ENCODE measurements at regions not wholly inside any gene's neighbourhood (a gene's known extent, or its start where the extent isn't known, plus 50 kb on each side); places are given as distances from the start of the nearest gene placed in this dataset.

DNA sequence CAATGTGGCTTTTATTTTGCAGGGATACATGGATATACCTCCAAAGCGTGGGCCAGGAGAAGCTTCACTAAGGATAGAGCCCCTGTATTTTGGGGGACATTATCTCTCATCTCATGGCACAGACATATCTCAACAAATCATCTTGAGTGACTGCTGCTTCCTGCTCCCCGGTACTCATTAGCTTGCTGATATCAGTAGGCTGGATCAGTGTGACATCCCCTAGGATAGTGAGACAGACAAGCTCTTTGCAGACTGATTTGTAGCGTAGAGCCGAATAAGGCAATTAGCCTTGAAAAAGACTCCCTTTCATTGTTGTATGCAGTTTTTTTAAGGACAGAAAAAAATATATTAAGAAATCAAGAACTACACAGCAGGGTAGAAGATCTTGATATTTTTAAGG lies 237.7 kb upstream of the CDH9 start:
- DNase-seq (ENCODE audit: low read depth), result no peak
- no peak overlapping the region for H3K4me3 ChIP-seq (ENCODE audit: low read depth, low read length)
- TF ChIP-seq MYC (IDR thresholded peaks at IDR 0.05; ENCODE audit: low read depth, low read length) (no peak), POLR2A (IDR thresholded peaks at IDR 0.05; ENCODE audit: extremely low read depth, insufficient read length) (no peak)
- TF ChIP-seq, protein P1, sequence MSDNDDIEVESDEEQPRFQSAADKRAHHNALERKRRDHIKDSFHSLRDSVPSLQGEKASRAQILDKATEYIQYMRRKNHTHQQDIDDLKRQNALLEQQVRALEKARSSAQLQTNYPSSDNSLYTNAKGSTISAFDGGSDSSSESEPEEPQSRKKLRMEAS (IDR thresholded peaks at IDR 0.05; ENCODE audit: low read depth, low read length), result no peak
- TF ChIP-seq, protein P2, sequence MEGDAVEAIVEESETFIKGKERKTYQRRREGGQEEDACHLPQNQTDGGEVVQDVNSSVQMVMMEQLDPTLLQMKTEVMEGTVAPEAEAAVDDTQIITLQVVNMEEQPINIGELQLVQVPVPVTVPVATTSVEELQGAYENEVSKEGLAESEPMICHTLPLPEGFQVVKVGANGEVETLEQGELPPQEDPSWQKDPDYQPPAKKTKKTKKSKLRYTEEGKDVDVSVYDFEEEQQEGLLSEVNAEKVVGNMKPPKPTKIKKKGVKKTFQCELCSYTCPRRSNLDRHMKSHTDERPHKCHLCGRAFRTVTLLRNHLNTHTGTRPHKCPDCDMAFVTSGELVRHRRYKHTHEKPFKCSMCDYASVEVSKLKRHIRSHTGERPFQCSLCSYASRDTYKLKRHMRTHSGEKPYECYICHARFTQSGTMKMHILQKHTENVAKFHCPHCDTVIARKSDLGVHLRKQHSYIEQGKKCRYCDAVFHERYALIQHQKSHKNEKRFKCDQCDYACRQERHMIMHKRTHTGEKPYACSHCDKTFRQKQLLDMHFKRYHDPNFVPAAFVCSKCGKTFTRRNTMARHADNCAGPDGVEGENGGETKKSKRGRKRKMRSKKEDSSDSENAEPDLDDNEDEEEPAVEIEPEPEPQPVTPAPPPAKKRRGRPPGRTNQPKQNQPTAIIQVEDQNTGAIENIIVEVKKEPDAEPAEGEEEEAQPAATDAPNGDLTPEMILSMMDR (IDR thresholded peaks at IDR 0.05; ENCODE audit: low read depth, low read length), result no peak

DNA sequence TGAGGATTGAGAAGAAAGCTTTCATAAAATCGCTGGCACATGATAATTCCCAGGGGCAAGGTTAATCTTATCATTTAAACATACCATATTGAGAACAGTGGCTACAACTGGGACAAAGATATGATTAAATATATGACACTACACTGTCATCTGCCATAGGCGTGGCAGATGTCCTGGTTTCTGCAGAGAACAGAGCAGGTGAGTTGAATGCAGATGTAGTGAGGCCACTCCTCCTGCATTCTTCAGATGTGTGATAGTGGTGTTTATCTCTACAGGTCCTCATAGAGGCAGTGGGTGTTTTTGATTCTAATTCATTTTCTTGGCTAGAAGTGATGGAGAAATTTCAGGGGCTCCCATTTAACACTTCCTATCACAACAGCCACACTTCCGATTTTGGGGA lies 237.0 kb upstream of the CDH9 start:
- no peak overlapping the region for H3K4me3 ChIP-seq (ENCODE audit: low read depth, low read length)
- TF ChIP-seq, protein P1 (IDR thresholded peaks at IDR 0.05; ENCODE audit: low read depth, low read length), result no peak
- TF ChIP-seq, protein P2 (IDR thresholded peaks at IDR 0.05; ENCODE audit: low read depth, low read length), result no peak
- TF ChIP-seq POLR2A (IDR thresholded peaks at IDR 0.05; ENCODE audit: extremely low read depth, insufficient read length) (no peak), MYC (IDR thresholded peaks at IDR 0.05; ENCODE audit: low read depth, low read length) (no peak)
- DNase-seq (ENCODE audit: low read depth), result no peak

DNA sequence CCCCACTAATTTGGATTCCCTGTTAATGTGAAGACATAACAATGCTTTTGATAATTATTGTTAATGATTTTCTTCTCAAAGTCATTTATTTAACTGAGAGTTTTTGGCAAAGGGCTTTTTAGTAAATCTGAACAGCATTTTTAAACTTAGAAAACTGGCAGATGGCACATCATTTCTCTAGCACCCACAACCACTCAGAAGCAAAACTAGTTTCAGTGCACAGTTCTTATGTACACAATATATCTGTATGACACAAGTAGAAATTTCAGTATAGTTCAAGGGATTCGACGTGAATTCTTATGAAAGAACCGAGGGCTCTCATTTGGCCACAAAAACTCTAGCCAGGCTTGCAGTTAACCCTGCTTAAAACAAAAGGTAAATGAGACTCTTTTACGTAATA lies 231.4 kb upstream of the CDH9 start:
- TF ChIP-seq, protein P1 (IDR thresholded peaks at IDR 0.05; ENCODE audit: low read depth, low read length), result no peak
- no peak for TF ChIP-seq POLR2A (IDR thresholded peaks at IDR 0.05; ENCODE audit: extremely low read depth, insufficient read length)
- TF ChIP-seq, protein P2 (IDR thresholded peaks at IDR 0.05; ENCODE audit: low read depth, low read length), result no peak
- no peak overlapping the region for H3K4me3 ChIP-seq (ENCODE audit: low read depth, low read length)
- DNase-seq (ENCODE audit: low read depth), result no peak

DNA sequence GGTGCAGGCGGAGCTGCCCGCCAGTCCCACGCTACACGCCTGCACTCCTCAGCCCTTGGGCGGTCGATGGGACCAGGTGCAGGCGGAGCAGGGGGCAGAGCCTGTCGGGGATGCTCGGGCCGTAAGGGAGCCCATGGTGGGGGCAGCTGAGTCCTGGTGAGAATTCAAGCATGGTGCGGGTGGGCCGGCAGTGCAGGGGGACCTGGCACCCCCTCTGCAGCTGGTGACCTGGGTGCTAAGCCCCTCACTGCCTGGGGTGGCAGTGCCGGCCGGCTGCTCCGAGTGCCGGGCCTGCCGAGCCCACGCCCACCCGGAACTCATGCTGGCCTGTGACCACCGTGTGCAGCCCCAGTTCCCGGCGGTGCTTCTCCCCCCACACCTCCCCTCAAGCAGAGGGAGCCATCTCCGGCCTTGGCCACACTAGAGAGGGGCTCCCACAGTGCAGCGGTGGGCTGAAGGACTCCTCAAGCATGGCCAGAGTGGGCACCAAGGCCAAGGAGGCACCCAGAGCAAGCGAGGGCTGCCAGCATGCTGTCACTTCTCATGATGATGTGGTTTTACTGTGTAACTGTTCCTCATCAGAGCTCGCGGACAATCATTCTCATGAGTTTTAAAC lies 228.9 kb upstream of the CDH9 start:
- no peak for DNase-seq (ENCODE audit: low read depth)
- H3K4me3 ChIP-seq (ENCODE audit: low read depth, low read length), result no peak overlapping the region
- TF ChIP-seq, protein P2 (IDR thresholded peaks at IDR 0.05; ENCODE audit: low read depth, low read length), result no peak
- TF ChIP-seq POLR2A (IDR thresholded peaks at IDR 0.05; ENCODE audit: extremely low read depth, insufficient read length) (no peak), MYC (IDR thresholded peaks at IDR 0.05; ENCODE audit: low read depth, low read length) (no peak)
- TF ChIP-seq, protein P1 (IDR thresholded peaks at IDR 0.05; ENCODE audit: low read depth, low read length), result no peak

DNA sequence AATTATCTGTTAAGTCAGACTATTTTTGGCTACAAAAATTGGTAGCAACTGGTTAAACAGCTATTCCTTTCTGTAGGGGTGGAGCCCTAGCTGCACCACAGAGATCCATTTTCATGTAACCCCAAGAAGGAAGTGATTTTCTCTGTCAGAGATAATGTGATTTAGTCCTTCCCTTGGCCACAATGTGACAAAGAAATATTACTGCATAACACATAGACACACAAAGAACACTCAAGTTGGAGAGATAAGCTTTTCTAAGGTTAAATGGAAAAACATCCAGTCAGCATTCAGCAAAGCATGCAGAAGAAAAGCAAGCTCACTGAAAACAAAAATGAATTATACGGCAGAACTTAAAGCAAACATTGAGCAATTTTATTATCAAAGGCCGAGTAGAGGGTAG lies 227.8 kb upstream of the CDH9 start:
- no peak overlapping the region for H3K4me3 ChIP-seq (ENCODE audit: low read depth, low read length)
- no peak for DNase-seq (ENCODE audit: low read depth)
- TF ChIP-seq, protein P2 (IDR thresholded peaks at IDR 0.05; ENCODE audit: low read depth, low read length), result no peak
- TF ChIP-seq MYC (IDR thresholded peaks at IDR 0.05; ENCODE audit: low read depth, low read length) (no peak), POLR2A (IDR thresholded peaks at IDR 0.05; ENCODE audit: extremely low read depth, insufficient read length) (no peak)
- TF ChIP-seq, protein P1 (IDR thresholded peaks at IDR 0.05; ENCODE audit: low read depth, low read length), result no peak
